HG03097 (cell line): ENCODE measurements at regions not wholly inside any gene's neighbourhood (a gene's known extent, or its start where the extent isn't known, plus 50 kb on each side); places are given as distances from the start of the nearest gene placed in this dataset.
A peak's percentile ranks its signal among the peaks of the same experiment; 100 is the strongest.

ENCODE experiments used
- ATAC-seq: cut with Tn5 transposase; IDR thresholded peaks from one replicate; pipeline ENCODE4 v1.9.1; 2021; ENCODE audit not compliant: unreplicated experiment, low FRiP score

GRCh38 chr6:91694016-91694654 lies 1107.3 kb upstream of the MAP3K7 start:
- no peak for ATAC-seq

GRCh38 chr6:91691449-91691848 lies 1104.6 kb upstream of the MAP3K7 start:
- ATAC-seq, result no peak

GRCh38 chr6:91683240-91683639 lies 1096.4 kb upstream of the MAP3K7 start:
- no peak for ATAC-seq

GRCh38 chr6:91681296-91681695 lies 1094.4 kb upstream of the MAP3K7 start:
- no peak for ATAC-seq

GRCh38 chr6:91678679-91679446 lies 1092.0 kb upstream of the MAP3K7 start:
- ATAC-seq, result no peak

GRCh38 chr6:91672201-91672600 lies 1085.3 kb upstream of the MAP3K7 start:
- ATAC-seq, result no peak

- ATAC-seq, result no peak
Measured at GRCh38 chr6:91669871-91670268, 1083.0 kb upstream of the MAP3K7 start.

GRCh38 chr6:91669154-91669870 lies 1082.4 kb upstream of the MAP3K7 start:
- no peak for ATAC-seq

- ATAC-seq, result no peak
Measured at GRCh38 chr6:91667596-91667995, 1080.7 kb upstream of the MAP3K7 start.

GRCh38 chr6:91664327-91664959 lies 1077.6 kb upstream of the MAP3K7 start:
- peak; percentile 98 for ATAC-seq

- no peak for ATAC-seq
Measured at GRCh38 chr6:91660893-91661292, 1074.0 kb upstream of the MAP3K7 start.

- no peak for ATAC-seq
Measured at GRCh38 chr6:91659891-91660290, 1073.0 kb upstream of the MAP3K7 start.

- no peak for ATAC-seq
Measured at GRCh38 chr6:91654793-91655192, 1067.9 kb upstream of the MAP3K7 start.

GRCh38 chr6:91654357-91654756 lies 1067.5 kb upstream of the MAP3K7 start:
- no peak for ATAC-seq

- no peak for ATAC-seq
Measured at GRCh38 chr6:91653895-91654294, 1067.0 kb upstream of the MAP3K7 start.

GRCh38 chr6:91653076-91653723 lies 1066.3 kb upstream of the MAP3K7 start:
- no peak for ATAC-seq

GRCh38 chr6:91646649-91647048 lies 1059.8 kb upstream of the MAP3K7 start:
- no peak for ATAC-seq

- ATAC-seq, result no peak
Measured at GRCh38 chr6:91645811-91646210, 1058.9 kb upstream of the MAP3K7 start.

- ATAC-seq, result no peak
Measured at GRCh38 chr6:91637217-91637616, 1050.3 kb upstream of the MAP3K7 start.

GRCh38 chr6:91634791-91635190 lies 1047.9 kb upstream of the MAP3K7 start:
- no peak for ATAC-seq
